ENCODE measurements at regions not wholly inside any gene's neighbourhood (a gene's known extent, or its start where the extent isn't known, plus 50 kb on each side); places are given as distances from the start of the nearest gene placed in this dataset.

GRCh38 chr2:156763174-156763573 is 327.0 kb downstream of the GPD2 start:
- TF ChIP-seq, protein P1, sequence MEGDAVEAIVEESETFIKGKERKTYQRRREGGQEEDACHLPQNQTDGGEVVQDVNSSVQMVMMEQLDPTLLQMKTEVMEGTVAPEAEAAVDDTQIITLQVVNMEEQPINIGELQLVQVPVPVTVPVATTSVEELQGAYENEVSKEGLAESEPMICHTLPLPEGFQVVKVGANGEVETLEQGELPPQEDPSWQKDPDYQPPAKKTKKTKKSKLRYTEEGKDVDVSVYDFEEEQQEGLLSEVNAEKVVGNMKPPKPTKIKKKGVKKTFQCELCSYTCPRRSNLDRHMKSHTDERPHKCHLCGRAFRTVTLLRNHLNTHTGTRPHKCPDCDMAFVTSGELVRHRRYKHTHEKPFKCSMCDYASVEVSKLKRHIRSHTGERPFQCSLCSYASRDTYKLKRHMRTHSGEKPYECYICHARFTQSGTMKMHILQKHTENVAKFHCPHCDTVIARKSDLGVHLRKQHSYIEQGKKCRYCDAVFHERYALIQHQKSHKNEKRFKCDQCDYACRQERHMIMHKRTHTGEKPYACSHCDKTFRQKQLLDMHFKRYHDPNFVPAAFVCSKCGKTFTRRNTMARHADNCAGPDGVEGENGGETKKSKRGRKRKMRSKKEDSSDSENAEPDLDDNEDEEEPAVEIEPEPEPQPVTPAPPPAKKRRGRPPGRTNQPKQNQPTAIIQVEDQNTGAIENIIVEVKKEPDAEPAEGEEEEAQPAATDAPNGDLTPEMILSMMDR (IDR thresholded peaks at IDR 0.05; ENCODE audit: low read depth, low read length, poor library complexity, severe bottlenecking): no peak
- no peak for TF ChIP-seq EZH2phosphoT487 (IDR thresholded peaks at IDR 0.05; ENCODE audit: borderline replicate concordance, low read length)

Data from DOHH2 (cell line).